NCI-H2171 (cell line): ENCODE measurements at regions not wholly inside any gene's neighbourhood (a gene's known extent, or its start where the extent isn't known, plus 50 kb on each side); places are given as distances from the start of the nearest gene placed in this dataset.

Experiments used
- DNase-seq: peaks from one replicate; lab custom pipeline; 2025; lab: John Stamatoyannopoulos, UW

GRCh38 chr15:96415513-96416217 is 85.2 kb downstream of the NR2F2 start:
- no peak for DNase-seq

- no peak for DNase-seq
Measured at GRCh38 chr15:96416218-96416933, 85.9 kb downstream of the NR2F2 start.

- DNase-seq = no peak
Measured at GRCh38 chr15:96416934-96417759, 86.6 kb downstream of the NR2F2 start.

- no peak for DNase-seq
Measured at GRCh38 chr15:96417760-96418130, 87.2 kb downstream of the NR2F2 start.

- DNase-seq = no peak
Measured at GRCh38 chr15:96418146-96418545, 87.6 kb downstream of the NR2F2 start.

GRCh38 chr15:96421178-96421601 is 90.7 kb downstream of the NR2F2 start:
- no peak for DNase-seq

GRCh38 chr15:96422125-96422524 is 91.6 kb downstream of the NR2F2 start:
- no peak for DNase-seq

GRCh38 chr15:96424674-96425073 is 94.2 kb downstream of the NR2F2 start:
- DNase-seq = no peak

- DNase-seq = no peak
Measured at GRCh38 chr15:96428742-96429141, 98.2 kb downstream of the NR2F2 start.

GRCh38 chr15:96431786-96432185 is 101.3 kb downstream of the NR2F2 start:
- DNase-seq = no peak

- DNase-seq = no peak
Measured at GRCh38 chr15:96435022-96435421, 104.5 kb downstream of the NR2F2 start.

GRCh38 chr15:96435841-96436240 is 105.3 kb downstream of the NR2F2 start:
- DNase-seq = no peak

- no peak for DNase-seq
Measured at GRCh38 chr15:96440978-96441377, 110.5 kb downstream of the NR2F2 start.

GRCh38 chr15:96442076-96442475 is 111.6 kb downstream of the NR2F2 start:
- DNase-seq = no peak

GRCh38 chr15:96444865-96445264 is 114.4 kb downstream of the NR2F2 start:
- no peak for DNase-seq

- no peak for DNase-seq
Measured at GRCh38 chr15:96448923-96449322, 118.4 kb downstream of the NR2F2 start.

GRCh38 chr15:96457841-96458240 is 127.3 kb downstream of the NR2F2 start:
- no peak for DNase-seq

GRCh38 chr15:96460106-96460505 is 129.6 kb downstream of the NR2F2 start:
- no peak for DNase-seq

- DNase-seq = no peak
Measured at GRCh38 chr15:96462768-96463750, 132.6 kb downstream of the NR2F2 start.

- no peak for DNase-seq
Measured at GRCh38 chr15:96466389-96466947, 136.0 kb downstream of the NR2F2 start.

GRCh38 chr15:96468036-96468435 is 137.5 kb downstream of the NR2F2 start:
- DNase-seq = no peak
